Progenitor cell of endocrine pancreas (in vitro differentiated cells): ENCODE measurements at regions not wholly inside any gene's neighbourhood (a gene's known extent, or its start where the extent isn't known, plus 50 kb on each side); places are given as distances from the start of the nearest gene placed in this dataset.

Experiments used
- DNase-seq: peaks from one replicate; pipeline ENCODE4 v3.0.0; 2021; ENCODE audit warnings: low spot score; ENCODE audit not compliant: unreplicated experiment
- H3K27ac Mint-ChIP-seq: 2 replicates; pipeline ENCODE4 v1.8.0; 2021; ENCODE audit warnings: mild to moderate bottlenecking, moderate library complexity, mixed read lengths
- H3K27me3 Mint-ChIP-seq: 2 replicates; pipeline ENCODE4 v1.8.0; 2021; ENCODE audit warnings: mixed read lengths
- H3K36me3 Mint-ChIP-seq: 2 replicates; pipeline ENCODE4 v1.8.0; 2022; ENCODE audit warnings: mixed read lengths; ENCODE audit not compliant: insufficient read depth
- H3K4me1 Mint-ChIP-seq: 2 replicates; pipeline ENCODE4 v1.8.0; 2021; ENCODE audit warnings: low read depth, mixed read lengths
- H3K4me3 Mint-ChIP-seq: 2 replicates; pipeline ENCODE4 v1.8.0; 2021; ENCODE audit warnings: low read depth, mild to moderate bottlenecking, moderate library complexity, mixed read lengths
- H3K9me3 Mint-ChIP-seq: 2 replicates; pipeline ENCODE4 v1.8.0; 2021; ENCODE audit warnings: low read depth, mixed read lengths
- CTCF ChIP-seq: fragments of 200-600 bp; sonication (generic); IDR thresholded peaks from one replicate; pipeline ENCODE4 v1.5.0; 2021; ENCODE audit warnings: antibody characterized with exemption, mild to moderate bottlenecking; ENCODE audit not compliant: unreplicated experiment

GRCh38 chr7:19574131-19574530, 134.7 kb downstream of the POLR1F start:
- Mint-ChIP-seq H3K4me3 (no peak overlapping the region), H3K27ac (no peak overlapping the region), H3K4me1 (peaks cover 3% of the 10 kb centered on the region), H3K27me3 (no peaks in the 10 kb centered on the region), H3K9me3 (no peaks in the 10 kb centered on the region), H3K36me3 (no peaks in the 10 kb centered on the region)
- no peak for TF ChIP-seq CTCF
- no peak for DNase-seq

- no peaks in the 10 kb centered on the region for H3K9me3 Mint-ChIP-seq
- H3K27me3 Mint-ChIP-seq = no peaks in the 10 kb centered on the region
- TF ChIP-seq CTCF = no peak
- H3K36me3 Mint-ChIP-seq = no peaks in the 10 kb centered on the region
- H3K27ac Mint-ChIP-seq = no peak overlapping the region
- H3K4me1 Mint-ChIP-seq = peaks cover 3% of the 10 kb centered on the region
- no peak overlapping the region for H3K4me3 Mint-ChIP-seq
- no peak for DNase-seq
These were observed 136.3 kb downstream of the POLR1F start for GRCh38 chr7:19572566-19572965.

DNA sequence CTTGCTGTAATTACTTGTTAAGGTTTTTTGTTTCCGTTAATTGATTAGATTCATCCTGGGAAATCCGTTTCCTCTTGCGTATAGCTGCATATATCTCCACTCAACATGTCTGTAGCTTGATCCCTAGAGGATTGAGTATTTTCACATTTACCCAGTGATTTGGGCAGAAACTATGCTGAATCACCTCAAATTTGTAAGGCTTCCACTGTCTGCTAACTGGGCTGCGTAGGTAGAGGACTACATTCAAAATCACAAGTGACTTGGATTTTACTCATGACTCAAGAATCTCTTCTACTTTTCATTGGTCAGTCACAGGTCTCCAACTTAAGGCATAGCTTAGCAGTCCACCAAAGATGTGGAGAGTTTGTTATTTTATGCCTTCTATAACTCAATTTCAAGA, 141.8 kb downstream of the POLR1F start:
- Mint-ChIP-seq H3K27me3 (no peaks in the 10 kb centered on the region), H3K4me3 (no peak overlapping the region), H3K36me3 (no peaks in the 10 kb centered on the region), H3K9me3 (no peaks in the 10 kb centered on the region), H3K27ac (no peak overlapping the region), H3K4me1 (no peaks in the 10 kb centered on the region)
- TF ChIP-seq CTCF = no peak
- DNase-seq = no peak

GRCh38 chr7:19565602-19566001, 143.2 kb downstream of the POLR1F start:
- Mint-ChIP-seq H3K9me3 (no peaks in the 10 kb centered on the region), H3K4me3 (no peak overlapping the region), H3K27me3 (no peaks in the 10 kb centered on the region), H3K27ac (no peak overlapping the region), H3K4me1 (no peaks in the 10 kb centered on the region), H3K36me3 (no peaks in the 10 kb centered on the region)
- no peak for TF ChIP-seq CTCF
- no peak for DNase-seq

DNA sequence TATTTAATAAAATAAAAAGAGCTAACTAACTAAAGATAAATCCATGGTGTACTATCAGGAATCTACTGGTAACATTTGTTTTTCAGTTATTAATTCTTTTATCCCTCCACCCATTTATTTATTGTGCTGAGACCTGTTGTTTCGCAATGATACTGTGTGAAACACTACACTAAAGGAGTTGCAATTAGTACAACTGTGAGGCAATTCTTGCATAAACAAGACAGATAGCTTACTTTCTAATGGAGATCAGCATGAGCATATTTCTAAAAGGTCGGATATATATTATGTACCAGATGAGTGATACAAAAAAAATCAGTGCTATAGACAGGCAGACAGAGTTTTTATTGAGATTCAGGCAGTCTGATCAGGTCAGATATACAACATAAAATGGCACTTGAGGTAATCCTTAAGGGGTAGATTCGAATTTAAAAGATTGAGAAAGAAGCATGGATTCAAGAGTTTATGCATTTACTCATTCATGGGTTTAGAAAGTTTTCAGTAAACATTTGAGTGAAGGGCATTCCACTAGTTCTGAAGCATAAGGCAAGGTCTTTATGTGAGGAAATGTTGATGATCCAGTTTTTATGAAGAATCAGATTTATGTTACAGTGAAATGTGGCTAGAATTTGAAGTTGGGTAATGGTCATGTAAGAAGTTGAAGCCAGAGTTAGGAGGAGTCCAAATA, 147.6 kb downstream of the POLR1F start:
- H3K4me3 Mint-ChIP-seq = no peak overlapping the region
- no peaks in the 10 kb centered on the region for H3K9me3 Mint-ChIP-seq
- no peaks in the 10 kb centered on the region for H3K36me3 Mint-ChIP-seq
- no peak for TF ChIP-seq CTCF
- DNase-seq = no peak
- H3K27me3 Mint-ChIP-seq = no peaks in the 10 kb centered on the region
- no peaks in the 10 kb centered on the region for H3K4me1 Mint-ChIP-seq
- no peak overlapping the region for H3K27ac Mint-ChIP-seq
